Naive thymus-derived CD4-positive, alpha-beta T cell (primary cell): ENCODE measurements at regions not wholly inside any gene's neighbourhood (a gene's known extent, or its start where the extent isn't known, plus 50 kb on each side); places are given as distances from the start of the nearest gene placed in this dataset.

ENCODE experiments used
- ATAC-seq: fragments of 150-1000 bp; cut with Tn5 transposase; 2 replicates; pipeline ENCODE4 v1.10.0; 2021; ENCODE audit warnings: mild to moderate bottlenecking, moderate library complexity
- CTCF ChIA-PET: fragments of 350-600 bp; sonication (Branson Sonifier 250); formaldehyde crosslinking; loops from one replicate; lab custom pipeline; 2021; ENCODE audit warnings: antibody characterized with exemption; lab: Charles Lee
- POLR2A ChIA-PET: fragments of 350-600 bp; sonication (Branson Sonifier 250); formaldehyde crosslinking; loops from one replicate; lab custom pipeline; 2021; ENCODE audit warnings: antibody characterized with exemption, inconsistent platforms; lab: Charles Lee
- DNase-seq, 9 donors: peaks; one replicate each; pipeline versions ENCODE4 v3.0.0 to v3.0.0-alpha.2; 2020 to 2022; ENCODE audit warnings: mixed read lengths in 1 of 9
- H3K27ac ChIP-seq: one replicate; pipeline ENCODE4 v1.7.0; 2013; ENCODE audit warnings: mild to moderate bottlenecking, low read depth, low read length, moderate library complexity
- H3K27me3 ChIP-seq, 2 donors: one replicate each; pipeline ENCODE4 v1.7.0; 2013; ENCODE audit warnings: low read length in 2 of 2, mild to moderate bottlenecking in 2 of 2, moderate library complexity in 2 of 2; ENCODE audit not compliant: control insufficient read depth in 2 of 2, insufficient read depth in 2 of 2
- H3K36me3 ChIP-seq, 3 experiments: 1 replicate in 2 of 3; 2 replicates in 1 of 3; pipeline ENCODE4 v1.7.0; 2013; ENCODE audit warnings: low read length in 3 of 3, mild to moderate bottlenecking in 3 of 3, moderate library complexity in 1 of 3; ENCODE audit not compliant: insufficient read depth in 3 of 3, control insufficient read depth in 2 of 3
- H3K4me1 ChIP-seq, 2 donors: one replicate each; pipeline ENCODE4 v1.7.0; 2013; ENCODE audit warnings: low read length in 2 of 2, mild to moderate bottlenecking in 2 of 2, moderate library complexity in 1 of 2; ENCODE audit not compliant: control insufficient read depth in 2 of 2, insufficient read depth in 2 of 2
- H3K4me3 ChIP-seq: 2 replicates; pipeline ENCODE4 v1.7.0; 2013; ENCODE audit warnings: mild to moderate bottlenecking, low read length
- H3K9me3 ChIP-seq, 3 experiments: 1 replicate in 2 of 3; 2 replicates in 1 of 3; pipeline ENCODE4 v1.7.0; 2013; ENCODE audit warnings: low read length in 3 of 3; ENCODE audit not compliant: control insufficient read depth in 2 of 3
- H3K27ac Mint-ChIP-seq, 9 donors: one replicate each; pipeline ENCODE4 v1.8.0; 2020 to 2022; ENCODE audit warnings: mixed read lengths in 9 of 9, mild to moderate bottlenecking in 8 of 9, moderate library complexity in 5 of 9, inconsistent platforms in 2 of 9
- H3K27me3 Mint-ChIP-seq, 5 donors: one replicate each; pipeline ENCODE4 v1.8.0; 2021 to 2022; ENCODE audit warnings: mixed read lengths in 5 of 5, mild to moderate bottlenecking in 1 of 5
- H3K36me3 Mint-ChIP-seq, 5 donors: one replicate each; pipeline ENCODE4 v1.8.0; 2020 to 2022; ENCODE audit warnings: mixed read lengths in 5 of 5, mild to moderate bottlenecking in 3 of 5, inconsistent platforms in 1 of 5
- H3K4me1 Mint-ChIP-seq, 7 donors: one replicate each; pipeline ENCODE4 v1.8.0; 2020 to 2022; ENCODE audit warnings: mixed read lengths in 7 of 7, mild to moderate bottlenecking in 3 of 7, inconsistent platforms in 1 of 7
- H3K4me3 Mint-ChIP-seq, 10 donors: one replicate each; pipeline ENCODE4 v1.8.0; 2020 to 2022; ENCODE audit warnings: mild to moderate bottlenecking in 10 of 10, mixed read lengths in 10 of 10, moderate library complexity in 6 of 10, inconsistent platforms in 2 of 10
- H3K9me3 Mint-ChIP-seq, 11 donors: one replicate each; pipeline ENCODE4 v1.8.0; 2020 to 2022; ENCODE audit warnings: mixed read lengths in 11 of 11, mild to moderate bottlenecking in 4 of 11, inconsistent platforms in 1 of 11, moderate library complexity in 1 of 11
- intact Hi-C, 2 donors: fragments of 100-400 bp; cut with micrococcal nuclease; formaldehyde crosslinking; loops; one replicate each; pipeline ENCODE4 v1.15.1; 2023

- Histone ChIP-seq H3K36me3 (no peaks in the 10 kb centered on the region), H3K27ac (no peak overlapping the region), H3K27me3 (no peaks in the 10 kb centered on the region), H3K9me3 (peaks cover 0 to 6% (median 0%) of the 10 kb centered on the region in 3 experiments), H3K4me3 (no peak overlapping the region), H3K4me1 (no peaks in the 10 kb centered on the region)
- Mint-ChIP-seq H3K27ac (peak overlapping the region in 1 of 9 donors; percentile 13), H3K4me3 (no peak overlapping the region), H3K9me3 (peaks cover 0 to 9% (median 7%) of the 10 kb centered on the region in 11 donors), H3K27me3 (no peaks in the 10 kb centered on the region), H3K36me3 (peaks cover 0 to 8% (median 4%) of the 10 kb centered on the region in 5 donors), H3K4me1 (peaks cover 0 to 5% (median 0%) of the 10 kb centered on the region in 7 donors)
- ChIA-PET POLR2A (no interaction called here), CTCF (interaction anchor here (0.7 kb wide), 1 partner anchor 124 kb away, joined by 3 read pairs; no protein-coding TSS in a partner anchor)
- intact Hi-C loops, result no loop called here
- ATAC-seq, result no peak
- DNase-seq, result no peak
These were observed 66.4 kb upstream of the MAP1LC3B2 start for GRCh38 chr12:116492703-116493324.

- no peak overlapping the region for H3K4me3 Mint-ChIP-seq
- Histone ChIP-seq H3K4me3 (no peak overlapping the region), H3K27me3 (no peaks in the 10 kb centered on the region), H3K9me3 (no peaks in the 10 kb centered on the region), H3K36me3 (no peaks in the 10 kb centered on the region), H3K27ac (no peak overlapping the region), H3K4me1 (no peaks in the 10 kb centered on the region)
- ChIA-PET CTCF (no interaction called here), POLR2A (no interaction called here)
- intact Hi-C loops, result no loop called here
- peaks cover 0 to 5% (median 0%) of the 10 kb centered on the region in 7 donors for H3K4me1 Mint-ChIP-seq
- ATAC-seq (no peak), DNase-seq (no peak)
- H3K27me3 Mint-ChIP-seq, result no peaks in the 10 kb centered on the region
- no peak overlapping the region for H3K27ac Mint-ChIP-seq
- H3K9me3 Mint-ChIP-seq, result peaks cover 0 to 3% (median 0%) of the 10 kb centered on the region in 11 donors
- no peaks in the 10 kb centered on the region for H3K36me3 Mint-ChIP-seq
These were observed 63.9 kb upstream of the MAP1LC3B2 start for GRCh38 chr12:116495260-116495659.

- ChIA-PET POLR2A (no interaction called here), CTCF (no interaction called here)
- no peak overlapping the region for H3K4me3 Mint-ChIP-seq
- ATAC-seq (no peak), DNase-seq (no peak)
- H3K9me3 ChIP-seq, result no peaks in the 10 kb centered on the region
- intact Hi-C loops, result no loop called here
- H3K4me3 ChIP-seq, result no peak overlapping the region
- H3K9me3 Mint-ChIP-seq, result peaks cover 0 to 3% (median 0%) of the 10 kb centered on the region in 11 donors
- H3K27me3 Mint-ChIP-seq, result peaks cover 0 to 4% (median 0%) of the 10 kb centered on the region in 5 donors
- no peaks in the 10 kb centered on the region for H3K36me3 ChIP-seq
- H3K4me1 Mint-ChIP-seq, result peaks cover 0 to 3% (median 0%) of the 10 kb centered on the region in 7 donors
- H3K27me3 ChIP-seq, result no peaks in the 10 kb centered on the region
- H3K27ac ChIP-seq, result no peak overlapping the region
- no peaks in the 10 kb centered on the region for H3K4me1 ChIP-seq
- no peaks in the 10 kb centered on the region for H3K36me3 Mint-ChIP-seq
- no peak overlapping the region for H3K27ac Mint-ChIP-seq
These were observed 62.1 kb upstream of the MAP1LC3B2 start for GRCh38 chr12:116497051-116497591.

GRCh38 chr12:116498471-116498870 is 60.7 kb upstream of the MAP1LC3B2 start:
- Histone ChIP-seq H3K4me1 (no peaks in the 10 kb centered on the region), H3K27ac (no peak overlapping the region), H3K9me3 (no peaks in the 10 kb centered on the region), H3K4me3 (no peak overlapping the region), H3K27me3 (no peaks in the 10 kb centered on the region), H3K36me3 (no peaks in the 10 kb centered on the region)
- peaks cover 0 to 10% (median 0%) of the 10 kb centered on the region in 5 donors for H3K27me3 Mint-ChIP-seq
- H3K27ac Mint-ChIP-seq, result no peak overlapping the region
- POLR2A ChIA-PET, result no interaction called here
- no peaks in the 10 kb centered on the region for H3K9me3 Mint-ChIP-seq
- CTCF ChIA-PET, result no interaction called here
- no peak overlapping the region for H3K4me3 Mint-ChIP-seq
- intact Hi-C loops, result no loop called here
- H3K4me1 Mint-ChIP-seq, result peaks cover 0 to 3% (median 0%) of the 10 kb centered on the region in 7 donors
- DNase-seq, result no peak
- no peaks in the 10 kb centered on the region for H3K36me3 Mint-ChIP-seq
- no peak for ATAC-seq

- H3K4me1 Mint-ChIP-seq, result no peaks in the 10 kb centered on the region
- intact Hi-C loops, result no loop called here
- Histone ChIP-seq H3K4me3 (no peak overlapping the region), H3K27ac (no peak overlapping the region), H3K27me3 (no peaks in the 10 kb centered on the region), H3K9me3 (no peaks in the 10 kb centered on the region), H3K4me1 (no peaks in the 10 kb centered on the region), H3K36me3 (no peaks in the 10 kb centered on the region)
- POLR2A ChIA-PET, result no interaction called here
- no peak overlapping the region for H3K27ac Mint-ChIP-seq
- peaks cover 0 to 1% (median 0%) of the 10 kb centered on the region in 11 donors for H3K9me3 Mint-ChIP-seq
- ATAC-seq (no peak), DNase-seq (no peak)
- H3K27me3 Mint-ChIP-seq, result peaks cover 0 to 35% (median 0%) of the 10 kb centered on the region in 5 donors
- no peak overlapping the region for H3K4me3 Mint-ChIP-seq
- H3K36me3 Mint-ChIP-seq, result no peaks in the 10 kb centered on the region
- CTCF ChIA-PET, result no interaction called here
These were observed 56.9 kb upstream of the MAP1LC3B2 start for GRCh38 chr12:116502141-116502725.

- Mint-ChIP-seq H3K4me1 (peaks cover 0 to 5% (median 4%) of the 10 kb centered on the region in 7 donors), H3K27ac (no peak overlapping the region), H3K36me3 (no peaks in the 10 kb centered on the region), H3K27me3 (peaks cover 0 to 38% (median 2%) of the 10 kb centered on the region in 5 donors), H3K9me3 (peaks cover 0 to 1% (median 0%) of the 10 kb centered on the region in 11 donors), H3K4me3 (no peak overlapping the region)
- no peaks in the 10 kb centered on the region for H3K4me1 ChIP-seq
- H3K27me3 ChIP-seq, result no peaks in the 10 kb centered on the region
- H3K27ac ChIP-seq, result no peak overlapping the region
- intact Hi-C loops, result no loop called here
- no peaks in the 10 kb centered on the region for H3K36me3 ChIP-seq
- no peak overlapping the region for H3K4me3 ChIP-seq
- ATAC-seq, result no peak
- H3K9me3 ChIP-seq, result no peaks in the 10 kb centered on the region
- ChIA-PET CTCF (interaction anchor here (0.9 kb wide), 1 partner anchor 67 kb away, joined by 3 read pairs; no protein-coding TSS in a partner anchor), POLR2A (no interaction called here)
- DNase-seq, result no peak
These were observed 56.1 kb upstream of the MAP1LC3B2 start for GRCh38 chr12:116502989-116503496.
